Left lung (tissue), 4 donors: ENCODE measurements at regions not wholly inside any gene's neighbourhood (a gene's known extent, or its start where the extent isn't known, plus 50 kb on each side); places are given as distances from the start of the nearest gene placed in this dataset.

Source experiments
- ATAC-seq: fragments of 200-7000 bp; cut with Tn5 transposase; one replicate; pipeline ENCODE4 v1.9.1; 2020; ENCODE audit warnings: moderate library complexity
- DNase-seq, 4 donors: peaks; one replicate each; pipeline ENCODE4 v3.0.0-alpha.2; 2013 to 2020
- H3K27ac ChIP-seq, 2 donors: fragments of 200-600 bp; sonication (generic) in 1 of 2; one replicate each; pipeline versions ENCODE4 v1.5.0 to v1.8.0; 2020 to 2021
- H3K27me3 ChIP-seq, 2 donors: fragments of 200-600 bp; sonication (generic) in 1 of 2; one replicate each; pipeline versions ENCODE4 v1.5.0 to v1.8.0; 2020 to 2021
- H3K36me3 ChIP-seq, 2 donors: fragments of 200-600 bp; sonication (generic) in 1 of 2; one replicate each; pipeline versions ENCODE4 v1.5.0 to v1.8.0; 2020 to 2021
- H3K4me1 ChIP-seq, 2 donors: fragments of 200-600 bp; one replicate each; pipeline ENCODE4 v1.8.0; 2021
- H3K4me3 ChIP-seq, 2 donors: fragments of 200-600 bp; sonication (generic) in 1 of 2; one replicate each; pipeline versions ENCODE4 v1.5.0 to v1.8.0; 2020 to 2021; ENCODE audit warnings: mild to moderate bottlenecking in 1 of 2
- H3K9me3 ChIP-seq, 2 donors: fragments of 200-600 bp; sonication (generic) in 1 of 2; one replicate each; pipeline versions ENCODE4 v1.5.0 to v1.8.0; 2020 to 2021
- intact Hi-C, 2 donors: fragments of 100-400 bp; cut with DNase I; formaldehyde crosslinking; loops; one replicate each; pipeline versions ENCODE4 v1.11.2 to v1.14.2; 2022
- TF ChIP-seq, protein P1 (sequence below), 2 donors: fragments of 200-600 bp; sonication (generic) in 1 of 2; IDR thresholded peaks; one replicate each; pipeline versions ENCODE4 v1.5.0 to v1.8.0; 2021; ENCODE audit warnings: antibody characterized with exemption in 2 of 2
- donor health status: DM: no; HTN: yes; CAD: no.
- donor health status: DM: no; HTN: no; CAD: no.

DNA sequence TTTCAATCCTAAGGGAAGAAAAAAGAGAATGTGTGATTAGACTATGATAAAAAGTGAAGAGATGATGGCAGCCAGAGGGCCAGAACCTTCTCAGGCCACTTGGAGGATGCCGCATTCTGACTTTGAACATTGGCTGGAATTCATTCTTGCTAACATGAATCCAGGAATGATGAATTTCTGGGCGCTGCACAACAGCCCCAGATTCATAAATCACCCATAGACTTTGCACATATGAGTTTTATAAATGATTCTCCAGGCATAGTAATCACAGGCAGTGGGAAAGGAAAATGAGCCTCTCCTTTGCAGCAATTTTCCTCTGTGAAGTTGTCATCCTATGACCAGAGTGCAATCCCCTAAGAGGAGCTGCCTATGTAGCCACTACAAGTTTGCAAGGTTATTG lies 555.4 kb downstream of the KCTD12 start:
- no peak overlapping the region for H3K27ac ChIP-seq
- no peak overlapping the region for H3K4me3 ChIP-seq
- ATAC-seq (no peak), DNase-seq (no peak)
- H3K4me1 ChIP-seq, result no peaks in the 10 kb centered on the region
- H3K36me3 ChIP-seq, result no peaks in the 10 kb centered on the region
- no peaks in the 10 kb centered on the region for H3K27me3 ChIP-seq
- TF ChIP-seq, protein P1, sequence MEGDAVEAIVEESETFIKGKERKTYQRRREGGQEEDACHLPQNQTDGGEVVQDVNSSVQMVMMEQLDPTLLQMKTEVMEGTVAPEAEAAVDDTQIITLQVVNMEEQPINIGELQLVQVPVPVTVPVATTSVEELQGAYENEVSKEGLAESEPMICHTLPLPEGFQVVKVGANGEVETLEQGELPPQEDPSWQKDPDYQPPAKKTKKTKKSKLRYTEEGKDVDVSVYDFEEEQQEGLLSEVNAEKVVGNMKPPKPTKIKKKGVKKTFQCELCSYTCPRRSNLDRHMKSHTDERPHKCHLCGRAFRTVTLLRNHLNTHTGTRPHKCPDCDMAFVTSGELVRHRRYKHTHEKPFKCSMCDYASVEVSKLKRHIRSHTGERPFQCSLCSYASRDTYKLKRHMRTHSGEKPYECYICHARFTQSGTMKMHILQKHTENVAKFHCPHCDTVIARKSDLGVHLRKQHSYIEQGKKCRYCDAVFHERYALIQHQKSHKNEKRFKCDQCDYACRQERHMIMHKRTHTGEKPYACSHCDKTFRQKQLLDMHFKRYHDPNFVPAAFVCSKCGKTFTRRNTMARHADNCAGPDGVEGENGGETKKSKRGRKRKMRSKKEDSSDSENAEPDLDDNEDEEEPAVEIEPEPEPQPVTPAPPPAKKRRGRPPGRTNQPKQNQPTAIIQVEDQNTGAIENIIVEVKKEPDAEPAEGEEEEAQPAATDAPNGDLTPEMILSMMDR (IDR thresholded peaks at IDR 0.05), result no peak
- intact Hi-C loops, result no loop called here
- no peaks in the 10 kb centered on the region for H3K9me3 ChIP-seq

DNA sequence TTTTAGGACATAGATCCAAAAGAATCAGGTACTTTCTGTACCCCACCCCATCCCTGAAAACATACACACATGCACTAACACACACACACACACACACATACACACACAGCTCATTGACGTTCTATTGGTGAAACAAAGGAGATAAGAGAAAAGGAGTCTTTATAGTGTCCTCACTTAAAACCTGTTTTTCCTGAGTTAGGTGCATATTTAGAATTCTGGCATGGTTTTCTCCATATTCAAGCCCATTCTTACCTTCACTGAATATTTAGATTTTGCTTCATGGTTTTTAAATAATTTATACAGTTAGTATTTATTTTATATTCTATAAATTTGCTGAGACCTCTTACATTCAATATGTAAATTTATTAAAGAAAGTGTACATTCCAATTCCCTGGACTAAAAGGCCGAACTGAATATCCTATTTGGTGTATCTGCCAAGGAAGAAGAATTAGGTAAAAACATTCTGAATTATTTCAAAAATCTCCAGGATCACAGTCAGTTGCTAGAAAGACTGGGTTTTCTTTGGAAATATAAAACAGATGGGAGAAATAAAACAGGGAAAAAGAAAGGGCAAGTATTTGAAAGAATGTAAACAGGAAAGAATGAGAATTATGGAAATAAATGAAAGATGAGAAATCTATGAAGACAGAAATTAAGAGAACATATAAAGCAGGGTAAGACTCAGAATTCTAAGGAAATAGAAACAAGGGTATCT lies 556.2 kb downstream of the KCTD12 start:
- TF ChIP-seq, protein P1 (IDR thresholded peaks at IDR 0.05), result no peak
- no peak overlapping the region for H3K27ac ChIP-seq

DNA sequence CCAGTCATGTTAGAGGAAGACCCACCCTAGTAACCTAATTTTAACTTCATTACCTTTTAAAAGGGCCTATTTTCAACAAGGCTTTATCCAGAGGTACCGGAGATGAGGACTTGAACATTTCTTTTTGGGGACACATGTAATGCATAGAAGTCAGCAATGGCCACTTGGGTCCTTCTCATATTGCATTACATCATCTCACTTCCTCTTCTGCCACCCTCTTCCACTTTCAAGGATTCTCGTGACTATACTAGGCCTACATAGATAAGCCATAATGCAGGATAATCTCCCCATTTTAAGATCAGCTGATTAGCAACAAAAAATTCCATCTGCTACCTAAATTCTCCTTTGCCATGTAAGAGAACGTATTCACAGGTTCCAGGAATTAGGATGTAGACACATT lies 557.2 kb downstream of the KCTD12 start:
- H3K27ac ChIP-seq, result no peak overlapping the region
- intact Hi-C loops, result no loop called here

More for the DNA sequence above, 556.2 kb downstream of the KCTD12 start:
- intact Hi-C loops, result no loop called here
- no peak for ATAC-seq
- H3K27me3 ChIP-seq, result no peaks in the 10 kb centered on the region
- no peaks in the 10 kb centered on the region for H3K9me3 ChIP-seq
- no peak for DNase-seq
- no peak overlapping the region for H3K4me3 ChIP-seq
- no peaks in the 10 kb centered on the region for H3K36me3 ChIP-seq
- no peaks in the 10 kb centered on the region for H3K4me1 ChIP-seq

DNA sequence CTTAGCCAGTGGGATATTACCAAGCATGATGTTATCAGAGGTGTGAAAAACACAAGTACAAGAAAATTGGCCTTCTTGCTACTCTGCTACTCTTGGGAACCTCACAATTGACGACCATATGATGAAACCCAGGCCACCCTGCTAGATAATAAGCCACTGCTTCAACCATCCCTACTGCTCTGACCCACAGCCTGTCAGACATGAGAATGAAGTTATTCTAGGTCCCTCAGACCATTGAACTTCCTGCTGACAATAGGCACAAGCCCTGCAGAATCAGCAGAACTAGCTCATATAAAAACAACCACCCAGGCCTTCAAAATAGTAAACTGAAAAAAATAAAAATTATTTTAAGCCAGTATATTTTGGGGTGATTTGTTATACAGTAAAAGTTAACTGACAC lies 559.9 kb downstream of the KCTD12 start:
- intact Hi-C loops, result no loop called here

More for the DNA sequence above, 557.2 kb downstream of the KCTD12 start:
- H3K9me3 ChIP-seq, result no peaks in the 10 kb centered on the region
- H3K4me3 ChIP-seq, result no peak overlapping the region
- no peaks in the 10 kb centered on the region for H3K36me3 ChIP-seq
- no peaks in the 10 kb centered on the region for H3K27me3 ChIP-seq
- H3K4me1 ChIP-seq, result no peaks in the 10 kb centered on the region
- TF ChIP-seq, protein P1 (IDR thresholded peaks at IDR 0.05), result no peak
- ATAC-seq (no peak), DNase-seq (no peak)

DNA sequence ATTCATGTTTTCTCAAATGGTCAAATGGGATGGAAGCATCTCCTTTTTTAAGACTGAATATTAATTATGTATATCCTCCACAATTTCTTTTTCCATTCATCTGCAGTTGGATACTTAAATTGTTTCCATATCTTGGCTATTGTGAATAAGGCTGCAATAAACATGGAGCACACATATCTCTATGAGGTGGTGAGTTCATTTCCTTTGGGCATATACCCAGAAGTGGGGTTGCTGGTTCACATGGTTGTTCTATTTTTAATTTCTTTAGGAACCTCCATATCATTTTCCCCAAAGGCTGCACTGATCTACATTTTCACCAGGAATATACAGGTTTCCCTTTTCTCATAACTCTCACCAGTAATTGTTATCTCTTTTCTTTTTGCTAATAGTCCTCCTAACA lies 566.3 kb downstream of the KCTD12 start:
- H3K4me1 ChIP-seq, result no peaks in the 10 kb centered on the region
- DNase-seq (no peak), ATAC-seq (no peak)
- TF ChIP-seq, protein P1 (IDR thresholded peaks at IDR 0.05), result no peak
- no peak overlapping the region for H3K27ac ChIP-seq
- no peaks in the 10 kb centered on the region for H3K36me3 ChIP-seq
- intact Hi-C loops, result no loop called here
- peaks cover 0 to 4% of the 10 kb centered on the region in 2 donors for H3K9me3 ChIP-seq
- no peaks in the 10 kb centered on the region for H3K27me3 ChIP-seq
- no peak overlapping the region for H3K4me3 ChIP-seq

More for the DNA sequence above, 559.9 kb downstream of the KCTD12 start:
- no peak overlapping the region for H3K4me3 ChIP-seq
- no peaks in the 10 kb centered on the region for H3K4me1 ChIP-seq
- DNase-seq (no peak), ATAC-seq (no peak)
- H3K36me3 ChIP-seq, result no peaks in the 10 kb centered on the region
- H3K27me3 ChIP-seq, result no peaks in the 10 kb centered on the region
- H3K9me3 ChIP-seq, result no peaks in the 10 kb centered on the region
- TF ChIP-seq, protein P1 (IDR thresholded peaks at IDR 0.05), result no peak
- no peak overlapping the region for H3K27ac ChIP-seq
